ENCODE measurements at regions not wholly inside any gene's neighbourhood (a gene's known extent, or its start where the extent isn't known, plus 50 kb on each side); places are given as distances from the start of the nearest gene placed in this dataset.

DNA sequence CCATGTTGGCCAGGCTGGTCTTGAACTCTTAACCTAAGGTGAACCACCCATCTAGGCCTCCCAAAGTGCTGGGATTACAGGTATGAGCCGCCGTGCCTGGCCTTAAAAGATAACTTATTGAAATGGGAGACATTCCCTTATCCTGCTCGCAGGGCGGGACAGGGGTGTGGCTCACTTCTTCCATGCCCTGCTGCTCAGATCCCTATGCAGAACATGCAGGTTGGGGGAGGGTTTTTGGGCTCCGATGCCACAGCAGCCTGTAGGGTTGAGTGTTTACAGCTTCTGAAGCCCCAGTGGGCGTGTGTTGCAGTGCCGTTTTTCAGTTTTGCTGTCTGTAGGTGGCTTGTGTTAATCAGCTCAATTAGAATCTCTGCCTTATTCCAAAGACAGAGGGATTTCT is 108.0 kb upstream of the BRINP1 start:
- H3K9me3 ChIP-seq, result no peaks in the 10 kb centered on the region
- DNase-seq (no peak), ATAC-seq (no peak)
- no peak overlapping the region for H3K27ac ChIP-seq
- no peaks in the 10 kb centered on the region for H3K36me3 ChIP-seq
- no peaks in the 10 kb centered on the region for H3K27me3 ChIP-seq
- no peak overlapping the region for H3K4me3 ChIP-seq
- H3K4me1 ChIP-seq, result no peaks in the 10 kb centered on the region
- intact Hi-C loops (cut with DNase I), result no loop called here
- TF ChIP-seq, protein P1, sequence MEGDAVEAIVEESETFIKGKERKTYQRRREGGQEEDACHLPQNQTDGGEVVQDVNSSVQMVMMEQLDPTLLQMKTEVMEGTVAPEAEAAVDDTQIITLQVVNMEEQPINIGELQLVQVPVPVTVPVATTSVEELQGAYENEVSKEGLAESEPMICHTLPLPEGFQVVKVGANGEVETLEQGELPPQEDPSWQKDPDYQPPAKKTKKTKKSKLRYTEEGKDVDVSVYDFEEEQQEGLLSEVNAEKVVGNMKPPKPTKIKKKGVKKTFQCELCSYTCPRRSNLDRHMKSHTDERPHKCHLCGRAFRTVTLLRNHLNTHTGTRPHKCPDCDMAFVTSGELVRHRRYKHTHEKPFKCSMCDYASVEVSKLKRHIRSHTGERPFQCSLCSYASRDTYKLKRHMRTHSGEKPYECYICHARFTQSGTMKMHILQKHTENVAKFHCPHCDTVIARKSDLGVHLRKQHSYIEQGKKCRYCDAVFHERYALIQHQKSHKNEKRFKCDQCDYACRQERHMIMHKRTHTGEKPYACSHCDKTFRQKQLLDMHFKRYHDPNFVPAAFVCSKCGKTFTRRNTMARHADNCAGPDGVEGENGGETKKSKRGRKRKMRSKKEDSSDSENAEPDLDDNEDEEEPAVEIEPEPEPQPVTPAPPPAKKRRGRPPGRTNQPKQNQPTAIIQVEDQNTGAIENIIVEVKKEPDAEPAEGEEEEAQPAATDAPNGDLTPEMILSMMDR (IDR thresholded peaks at IDR 0.05), result no peak

DNA sequence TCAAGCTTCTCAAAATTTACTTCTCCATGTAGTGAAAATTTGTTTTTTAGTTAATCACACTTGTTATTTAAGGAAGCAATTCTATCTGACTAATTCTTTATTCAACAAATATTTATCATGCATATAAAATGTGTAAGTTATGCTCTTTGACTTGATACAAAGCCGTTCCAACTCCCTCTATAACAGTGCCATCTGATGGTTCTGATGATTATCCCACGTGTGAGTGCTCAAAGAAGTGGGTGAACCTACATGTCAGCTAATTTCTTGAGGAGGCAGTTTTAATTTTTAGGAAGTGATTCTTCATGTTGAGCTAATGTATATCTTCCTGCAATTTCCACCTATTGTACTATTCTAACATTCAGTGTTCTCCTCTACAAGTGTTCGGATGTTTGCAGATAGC is 88.8 kb upstream of the BRINP1 start:
- no peaks in the 10 kb centered on the region for H3K27me3 ChIP-seq
- no peak overlapping the region for H3K27ac ChIP-seq
- no peaks in the 10 kb centered on the region for H3K4me1 ChIP-seq
- TF ChIP-seq, protein P1 (IDR thresholded peaks at IDR 0.05), result no peak
- no peaks in the 10 kb centered on the region for H3K36me3 ChIP-seq
- DNase-seq (no peak), ATAC-seq (no peak)
- no peaks in the 10 kb centered on the region for H3K9me3 ChIP-seq
- intact Hi-C loops (cut with DNase I), result no loop called here
- H3K4me3 ChIP-seq, result no peak overlapping the region

DNA sequence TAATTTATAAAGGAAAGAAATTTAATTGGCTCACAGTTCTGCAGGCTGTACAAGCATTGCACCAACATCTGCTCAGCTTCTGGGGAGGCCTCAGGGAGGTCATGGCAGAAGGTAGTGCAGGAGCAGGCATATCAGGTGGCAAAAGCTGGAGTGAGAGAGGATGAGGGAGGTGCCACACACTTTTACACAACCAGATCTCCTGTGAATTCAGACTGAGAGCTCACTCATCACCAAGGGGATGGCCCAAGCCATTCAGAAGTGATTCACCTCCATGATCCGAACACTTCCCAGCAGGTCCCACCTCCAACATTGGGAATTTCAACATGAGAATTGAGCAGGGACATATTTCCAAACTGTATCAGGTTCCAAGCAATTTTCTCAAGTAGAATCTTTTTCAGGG is 84.7 kb upstream of the BRINP1 start:
- no peaks in the 10 kb centered on the region for H3K9me3 ChIP-seq
- TF ChIP-seq, protein P1 (IDR thresholded peaks at IDR 0.05), result no peak
- no peak overlapping the region for H3K4me3 ChIP-seq
- no peak overlapping the region for H3K27ac ChIP-seq
- no peak for DNase-seq
- no peaks in the 10 kb centered on the region for H3K36me3 ChIP-seq
- no peaks in the 10 kb centered on the region for H3K4me1 ChIP-seq
- intact Hi-C loops (cut with DNase I), result no loop called here
- no peak for ATAC-seq
- H3K27me3 ChIP-seq, result no peaks in the 10 kb centered on the region

DNA sequence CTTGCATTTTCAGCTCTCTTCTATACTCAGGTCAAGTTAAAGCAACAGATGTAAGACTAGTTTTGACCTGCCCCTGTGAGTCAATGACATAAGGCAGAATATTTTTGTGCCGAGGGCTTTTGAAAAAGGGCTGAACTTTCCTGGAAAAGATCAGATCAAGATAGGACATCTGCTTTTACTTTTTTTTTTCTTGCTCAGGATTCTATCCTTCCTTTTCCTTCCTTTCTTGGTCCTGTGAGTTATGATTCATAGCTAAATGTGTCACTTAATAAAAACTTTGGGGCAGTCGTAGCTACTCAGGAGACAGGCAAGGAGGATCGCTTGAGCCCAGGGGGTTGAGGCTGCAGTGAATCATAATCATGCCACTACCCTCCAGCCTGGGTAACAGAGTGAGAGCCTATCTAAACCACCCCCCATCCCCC is 84.3 kb upstream of the BRINP1 start:
- Histone ChIP-seq H3K4me3 (no peak overlapping the region), H3K9me3 (no peaks in the 10 kb centered on the region), H3K36me3 (no peaks in the 10 kb centered on the region), H3K27ac (no peak overlapping the region), H3K4me1 (no peaks in the 10 kb centered on the region), H3K27me3 (no peaks in the 10 kb centered on the region)
- TF ChIP-seq, protein P1 (IDR thresholded peaks at IDR 0.05), result no peak
- intact Hi-C loops (cut with DNase I), result no loop called here
- DNase-seq, result no peak
- no peak for ATAC-seq

DNA sequence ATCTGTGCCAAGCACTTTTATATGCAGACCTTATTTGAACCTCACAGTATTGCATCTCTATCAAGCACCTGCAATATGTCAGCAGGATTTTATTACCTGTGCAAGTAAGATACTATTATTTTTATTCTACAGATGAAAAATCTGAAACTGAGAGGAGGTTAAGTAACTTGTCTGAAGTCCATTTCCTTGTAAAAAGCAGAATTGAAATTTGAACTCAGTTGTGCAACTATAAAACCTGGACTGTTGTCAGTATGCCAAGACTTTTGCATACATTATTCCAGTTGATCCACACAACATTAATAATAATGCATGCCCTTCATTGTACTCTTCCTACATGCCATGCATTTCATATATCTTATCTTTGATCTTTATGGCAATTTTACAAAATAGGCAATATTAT is 82.2 kb upstream of the BRINP1 start:
- no peak overlapping the region for H3K27ac ChIP-seq
- H3K36me3 ChIP-seq, result no peaks in the 10 kb centered on the region
- no peak overlapping the region for H3K4me3 ChIP-seq
- H3K27me3 ChIP-seq, result no peaks in the 10 kb centered on the region
- no peak for ATAC-seq
- intact Hi-C loops (cut with DNase I), result no loop called here
- DNase-seq, result no peak
- no peaks in the 10 kb centered on the region for H3K9me3 ChIP-seq
- TF ChIP-seq, protein P1 (IDR thresholded peaks at IDR 0.05), result no peak
- H3K4me1 ChIP-seq, result no peaks in the 10 kb centered on the region

DNA sequence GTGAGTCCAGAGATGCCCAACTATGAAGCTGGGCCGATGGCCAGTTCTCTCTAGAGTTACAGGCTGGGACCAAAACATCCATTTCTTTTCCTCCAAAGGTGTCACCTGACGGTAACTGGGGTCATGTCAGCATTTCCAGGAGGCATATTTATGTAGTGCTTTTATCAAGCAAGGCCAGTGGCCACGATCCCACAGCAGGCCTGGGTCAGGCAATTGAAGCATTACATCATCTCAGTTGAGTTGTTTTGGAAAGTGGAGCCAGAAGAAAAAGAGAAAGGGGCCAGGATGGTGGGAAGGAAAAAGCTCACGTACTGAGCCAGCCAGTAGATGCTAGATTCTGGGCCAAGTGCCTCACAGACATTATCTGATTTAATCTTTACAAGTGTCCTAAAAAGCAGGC is 73.9 kb upstream of the BRINP1 start:
- ATAC-seq, result no peak
- Histone ChIP-seq H3K27ac (no peak overlapping the region), H3K9me3 (no peaks in the 10 kb centered on the region), H3K4me3 (no peak overlapping the region), H3K27me3 (no peaks in the 10 kb centered on the region), H3K36me3 (no peaks in the 10 kb centered on the region), H3K4me1 (no peaks in the 10 kb centered on the region)
- intact Hi-C loops (cut with DNase I), result no loop called here
- TF ChIP-seq, protein P1 (IDR thresholded peaks at IDR 0.05), result no peak
- no peak for DNase-seq
